ENCODE measurements at regions not wholly inside any gene's neighbourhood (a gene's known extent, or its start where the extent isn't known, plus 50 kb on each side); places are given as distances from the start of the nearest gene placed in this dataset.
"Not testable (repeated sequence)": the region's sequence is repeated elsewhere in the genome, so short reads cannot be mapped to it uniquely, and the experiment has no call there.

DNA sequence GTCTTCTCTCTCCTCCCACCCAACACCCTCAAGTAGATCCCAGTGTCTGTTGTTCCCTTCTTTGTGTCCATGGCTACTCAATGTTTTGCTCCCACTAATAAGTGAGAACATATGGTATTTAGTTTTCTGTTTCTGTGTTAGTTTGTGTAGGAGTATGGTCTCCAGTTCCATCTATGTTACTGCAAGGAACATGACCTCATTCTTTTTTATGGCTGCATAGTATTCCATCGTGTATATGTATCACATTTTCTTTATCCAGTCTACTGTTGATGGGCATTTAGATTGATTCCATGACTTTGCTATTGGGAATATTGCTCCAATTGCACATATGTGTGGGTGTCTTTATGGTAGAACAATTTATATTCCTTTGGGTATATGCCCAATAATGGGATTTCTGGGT lies 51.4 kb upstream of the SLC1A3 start:
- TF ChIP-seq, protein P1, sequence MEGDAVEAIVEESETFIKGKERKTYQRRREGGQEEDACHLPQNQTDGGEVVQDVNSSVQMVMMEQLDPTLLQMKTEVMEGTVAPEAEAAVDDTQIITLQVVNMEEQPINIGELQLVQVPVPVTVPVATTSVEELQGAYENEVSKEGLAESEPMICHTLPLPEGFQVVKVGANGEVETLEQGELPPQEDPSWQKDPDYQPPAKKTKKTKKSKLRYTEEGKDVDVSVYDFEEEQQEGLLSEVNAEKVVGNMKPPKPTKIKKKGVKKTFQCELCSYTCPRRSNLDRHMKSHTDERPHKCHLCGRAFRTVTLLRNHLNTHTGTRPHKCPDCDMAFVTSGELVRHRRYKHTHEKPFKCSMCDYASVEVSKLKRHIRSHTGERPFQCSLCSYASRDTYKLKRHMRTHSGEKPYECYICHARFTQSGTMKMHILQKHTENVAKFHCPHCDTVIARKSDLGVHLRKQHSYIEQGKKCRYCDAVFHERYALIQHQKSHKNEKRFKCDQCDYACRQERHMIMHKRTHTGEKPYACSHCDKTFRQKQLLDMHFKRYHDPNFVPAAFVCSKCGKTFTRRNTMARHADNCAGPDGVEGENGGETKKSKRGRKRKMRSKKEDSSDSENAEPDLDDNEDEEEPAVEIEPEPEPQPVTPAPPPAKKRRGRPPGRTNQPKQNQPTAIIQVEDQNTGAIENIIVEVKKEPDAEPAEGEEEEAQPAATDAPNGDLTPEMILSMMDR (IDR thresholded peaks at IDR 0.05): not testable (repeated sequence)
- TF ChIP-seq POLR2AphosphoS5, POLR2A (IDR thresholded peaks at IDR 0.05): not testable (repeated sequence)

Measured in stomach (tissue), 4 donors.